Neural progenitor cell (in vitro differentiated cells): ENCODE measurements at regions not wholly inside any gene's neighbourhood (a gene's known extent, or its start where the extent isn't known, plus 50 kb on each side); places are given as distances from the start of the nearest gene placed in this dataset.

ENCODE experiments used
- DNase-seq: peaks from one replicate; pipeline ENCODE4 v3.0.0-alpha.2; 2016; ENCODE audit warnings: low spot score
- H2AFZ ChIP-seq: fragments of 200-600 bp; sonication (generic); replicated peaks from 2 replicates; pipeline ENCODE4 v1.6.1; 2016; ENCODE audit warnings: antibody characterized with exemption
- H3F3A ChIP-seq: fragments of 200-600 bp; sonication (generic); 2 replicates; pipeline ENCODE4 v1.6.1; 2016; ENCODE audit warnings: antibody characterized with exemption, low read depth
- H3K27ac ChIP-seq: fragments of 200-600 bp; sonication (generic); 2 replicates; pipeline ENCODE4 v1.5.1; 2016; ENCODE audit warnings: mild to moderate bottlenecking
- H3K27me3 ChIP-seq: fragments of 200-600 bp; sonication (generic); 2 replicates; pipeline ENCODE4 v1.6.1; 2016; ENCODE audit warnings: mild to moderate bottlenecking, moderate library complexity
- H3K36me3 ChIP-seq: fragments of 200-600 bp; sonication (generic); 2 replicates; pipeline ENCODE4 v1.5.1; 2016
- H3K4me1 ChIP-seq: fragments of 200-600 bp; sonication (generic); 2 replicates; pipeline ENCODE4 v1.6.1; 2016; ENCODE audit warnings: mixed run types
- H3K4me2 ChIP-seq: fragments of 200-600 bp; sonication (generic); 2 replicates; pipeline ENCODE4 v1.6.1; 2016
- H3K4me3 ChIP-seq: fragments of 200-600 bp; sonication (generic); 2 replicates; pipeline ENCODE4 v1.5.1; 2016
- H3K79me2 ChIP-seq: fragments of 200-600 bp; sonication (generic); 2 replicates; pipeline ENCODE4 v1.6.1; 2016; ENCODE audit warnings: low read depth
- H3K9ac ChIP-seq: fragments of 200-600 bp; sonication (generic); 2 replicates; pipeline ENCODE4 v1.6.1; 2016
- H3K9me3 ChIP-seq: fragments of 200-600 bp; sonication (generic); 2 replicates; pipeline ENCODE4 v1.5.1; 2016; ENCODE audit warnings: low read depth
- H4K20me1 ChIP-seq: fragments of 200-600 bp; sonication (generic); 2 replicates; pipeline ENCODE4 v1.6.1; 2016; ENCODE audit warnings: low read depth
- H3K27ac Mint-ChIP-seq: 3 replicates; pipeline ENCODE4 v1.8.0; 2021; ENCODE audit warnings: mixed read lengths
- H3K27me3 Mint-ChIP-seq: 2 replicates; pipeline ENCODE4 v1.8.0; 2022; ENCODE audit warnings: low read depth, mild to moderate bottlenecking, inconsistent platforms, moderate library complexity, mixed read lengths; ENCODE audit not compliant: insufficient read depth
- H3K36me3 Mint-ChIP-seq: 3 replicates; pipeline ENCODE4 v1.8.0; 2021; ENCODE audit warnings: mixed read lengths
- H3K4me1 Mint-ChIP-seq: 3 replicates; pipeline ENCODE4 v1.8.0; 2021; ENCODE audit warnings: mixed read lengths
- H3K4me3 Mint-ChIP-seq: 3 replicates; pipeline ENCODE4 v1.8.0; 2021; ENCODE audit warnings: mild to moderate bottlenecking, moderate library complexity, mixed read lengths
- H3K9me3 Mint-ChIP-seq: 3 replicates; pipeline ENCODE4 v1.8.0; 2020; ENCODE audit warnings: mixed read lengths
- CTCF ChIP-seq: fragments of 200-600 bp; sonication (generic); IDR thresholded peaks from 2 replicates; pipeline ENCODE4 v1.5.1; 2017; ENCODE audit warnings: antibody characterized with exemption, mild to moderate bottlenecking
- EZH2 ChIP-seq: fragments of 200-600 bp; sonication (generic); IDR thresholded peaks from 2 replicates; pipeline ENCODE4 v1.6.1; 2017; ENCODE audit warnings: antibody characterized with exemption, mild to moderate bottlenecking, moderate library complexity
- EZH2phosphoT487 ChIP-seq: fragments of 200-600 bp; sonication (generic); IDR thresholded peaks from 2 replicates; pipeline ENCODE4 v1.6.1; 2017; ENCODE audit warnings: antibody characterized with exemption

GRCh38 chr9:87115785-87116184 is 168.5 kb upstream of the GAS1 start:
- Histone ChIP-seq H3F3A (no peaks in the 10 kb centered on the region), H3K9ac (no peak overlapping the region), H3K4me3 (no peak overlapping the region), H4K20me1 (no peaks in the 10 kb centered on the region), H3K27me3 (no peaks in the 10 kb centered on the region), H2AFZ (no peak overlapping the region), H3K9me3 (no peaks in the 10 kb centered on the region), H3K4me2 (no peak overlapping the region), H3K4me1 (no peaks in the 10 kb centered on the region), H3K36me3 (no peaks in the 10 kb centered on the region), H3K27ac (no peak overlapping the region), H3K79me2 (no peaks in the 10 kb centered on the region)
- peaks cover 4% of the 10 kb centered on the region for H3K9me3 Mint-ChIP-seq
- H3K4me1 Mint-ChIP-seq, result no peaks in the 10 kb centered on the region
- H3K27ac Mint-ChIP-seq, result no peak overlapping the region
- DNase-seq, result no peak
- peaks cover 4% of the 10 kb centered on the region for H3K27me3 Mint-ChIP-seq
- TF ChIP-seq CTCF (no peak), EZH2 (no peak), EZH2phosphoT487 (no peak)
- H3K36me3 Mint-ChIP-seq, result no peaks in the 10 kb centered on the region
- no peak overlapping the region for H3K4me3 Mint-ChIP-seq

- Mint-ChIP-seq H3K36me3 (no peaks in the 10 kb centered on the region), H3K9me3 (peaks cover 2% of the 10 kb centered on the region), H3K27ac (no peak overlapping the region), H3K4me3 (no peak overlapping the region), H3K4me1 (no peaks in the 10 kb centered on the region), H3K27me3 (peaks cover 4% of the 10 kb centered on the region)
- Histone ChIP-seq H3K4me1 (no peaks in the 10 kb centered on the region), H4K20me1 (no peaks in the 10 kb centered on the region), H3K36me3 (no peaks in the 10 kb centered on the region), H3K9ac (no peak overlapping the region), H3K27me3 (no peaks in the 10 kb centered on the region), H3K79me2 (no peaks in the 10 kb centered on the region), H3K27ac (no peak overlapping the region), H2AFZ (no peak overlapping the region), H3K4me2 (no peak overlapping the region), H3F3A (no peaks in the 10 kb centered on the region), H3K4me3 (no peak overlapping the region), H3K9me3 (no peaks in the 10 kb centered on the region)
- no peak for DNase-seq
- TF ChIP-seq EZH2 (no peak), CTCF (no peak), EZH2phosphoT487 (no peak)
Observed at GRCh38 chr9:87116492-87116891, 169.2 kb upstream of the GAS1 start.

GRCh38 chr9:87118594-87118993 is 171.3 kb upstream of the GAS1 start:
- no peaks in the 10 kb centered on the region for H3K9me3 Mint-ChIP-seq

More at GRCh38 chr9:87118594-87118993, 171.3 kb upstream of the GAS1 start:
- no peak overlapping the region for H3K9ac ChIP-seq
- H3K4me3 Mint-ChIP-seq, result no peak overlapping the region
- no peaks in the 10 kb centered on the region for H3K4me1 ChIP-seq
- H4K20me1 ChIP-seq, result no peaks in the 10 kb centered on the region
- H3K27ac Mint-ChIP-seq, result no peak overlapping the region
- no peak overlapping the region for H2AFZ ChIP-seq
- no peak overlapping the region for H3K4me2 ChIP-seq
- no peak overlapping the region for H3K27ac ChIP-seq
- H3K36me3 ChIP-seq, result no peaks in the 10 kb centered on the region
- TF ChIP-seq EZH2, result no peak
- no peak for TF ChIP-seq CTCF
- no peak for TF ChIP-seq EZH2phosphoT487
- no peaks in the 10 kb centered on the region for H3F3A ChIP-seq
- H3K4me3 ChIP-seq, result no peak overlapping the region
- H3K27me3 ChIP-seq, result no peaks in the 10 kb centered on the region
- no peaks in the 10 kb centered on the region for H3K9me3 ChIP-seq
- H3K4me1 Mint-ChIP-seq, result no peaks in the 10 kb centered on the region
- DNase-seq, result no peak
- H3K27me3 Mint-ChIP-seq, result peaks cover 4% of the 10 kb centered on the region
- no peaks in the 10 kb centered on the region for H3K36me3 Mint-ChIP-seq
- no peaks in the 10 kb centered on the region for H3K79me2 ChIP-seq
